ENCODE measurements at regions not wholly inside any gene's neighbourhood (a gene's known extent, or its start where the extent isn't known, plus 50 kb on each side); places are given as distances from the start of the nearest gene placed in this dataset.

DNA sequence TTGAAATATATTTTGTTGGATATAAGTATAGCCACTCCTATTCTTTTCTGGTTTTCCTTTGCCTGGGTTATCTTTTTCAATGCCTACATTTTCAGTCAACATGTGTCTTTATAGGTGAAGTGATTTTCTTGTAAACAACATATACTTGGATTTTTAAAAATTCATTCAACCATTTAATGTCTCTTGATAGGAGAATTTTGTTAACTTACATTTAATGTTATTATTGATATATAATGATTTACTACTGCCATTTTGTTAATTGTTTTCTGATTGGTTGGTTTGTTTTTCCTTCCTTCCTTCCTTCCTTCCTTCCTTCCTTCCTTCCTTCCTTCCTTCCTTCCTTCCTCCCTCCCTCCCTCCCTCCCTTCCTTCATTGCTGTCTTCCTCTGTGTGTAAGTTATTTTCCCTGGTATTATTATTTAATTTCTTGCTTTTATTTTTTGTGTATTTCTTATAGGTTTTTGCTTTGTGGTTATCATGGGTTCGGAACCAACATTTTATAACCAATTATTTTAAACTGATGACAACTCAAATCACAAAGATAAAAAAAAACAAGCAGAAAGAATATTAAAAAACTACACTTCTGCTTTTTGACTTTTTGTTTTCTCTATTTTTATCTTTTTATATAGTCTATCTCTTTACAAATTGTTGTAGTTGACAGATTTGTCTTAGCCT, 330.1 kb upstream of the GRID2 start (continued):
- TF ChIP-seq, protein P1, sequence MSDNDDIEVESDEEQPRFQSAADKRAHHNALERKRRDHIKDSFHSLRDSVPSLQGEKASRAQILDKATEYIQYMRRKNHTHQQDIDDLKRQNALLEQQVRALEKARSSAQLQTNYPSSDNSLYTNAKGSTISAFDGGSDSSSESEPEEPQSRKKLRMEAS (IDR thresholded peaks at IDR 0.05), result no peak
- TF ChIP-seq TAF1 (conservative IDR thresholded peaks at IDR 0.05) (no peak), RXRA (IDR thresholded peaks at IDR 0.05) (no peak)

DNA sequence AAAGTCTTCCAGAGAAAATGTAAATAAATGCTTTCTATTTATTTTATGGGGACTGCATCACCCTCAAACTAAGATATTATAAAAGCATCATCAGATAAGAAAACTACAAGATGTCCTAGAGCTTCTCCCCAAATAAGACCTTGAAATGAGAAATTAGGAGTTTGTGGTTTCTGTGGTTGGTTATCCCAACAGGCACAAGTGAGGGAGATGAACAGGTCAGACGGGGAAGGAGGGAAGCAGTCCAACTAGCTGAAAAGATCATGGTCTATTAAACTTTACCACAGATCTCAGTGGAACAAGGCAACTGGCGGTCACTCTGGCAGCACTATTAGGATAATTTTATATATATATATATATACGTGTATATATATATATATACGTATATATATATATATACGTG, 319.3 kb upstream of the GRID2 start:
- Histone ChIP-seq H3K4me1 (ENCODE audit: control insufficient read depth in 4 of 4, insufficient read depth in 4 of 4, low read length in 3 of 4) (no peaks in the 10 kb centered on the region), H3K9me3 (ENCODE audit: control insufficient read depth in 4 of 4, low read length in 3 of 4) (no peaks in the 10 kb centered on the region), H3K27ac (ENCODE audit: low read depth in 1 of 2, low read length in 2 of 2) (no peak overlapping the region), H3K4me3 (ENCODE audit: low read depth in 1 of 3, low read length in 3 of 3) (no peak overlapping the region), H3K36me3 (ENCODE audit: control insufficient read depth in 4 of 4, insufficient read depth in 3 of 4, low read depth in 1 of 4, low read length in 3 of 4) (no peaks in the 10 kb centered on the region), H3K9ac (ENCODE audit: low read depth in 1 of 2, low read length in 2 of 2) (no peak overlapping the region), H3K27me3 (ENCODE audit: control insufficient read depth in 4 of 4, insufficient read depth in 4 of 4, low read length in 3 of 4) (no peaks in the 10 kb centered on the region)
- no peak for DNase-seq (ENCODE audit: low spot score)
- TF ChIP-seq SP1 (IDR thresholded peaks at IDR 0.05), result no peak
- TF ChIP-seq, protein P1 (IDR thresholded peaks at IDR 0.05), result no peak
- TF ChIP-seq EGR1 (IDR thresholded peaks at IDR 0.05; ENCODE audit: low read depth in 2 of 2), result no peak
- WGBS, result 80% methylated on average over 5 of the region's 5 CpGs

DNA sequence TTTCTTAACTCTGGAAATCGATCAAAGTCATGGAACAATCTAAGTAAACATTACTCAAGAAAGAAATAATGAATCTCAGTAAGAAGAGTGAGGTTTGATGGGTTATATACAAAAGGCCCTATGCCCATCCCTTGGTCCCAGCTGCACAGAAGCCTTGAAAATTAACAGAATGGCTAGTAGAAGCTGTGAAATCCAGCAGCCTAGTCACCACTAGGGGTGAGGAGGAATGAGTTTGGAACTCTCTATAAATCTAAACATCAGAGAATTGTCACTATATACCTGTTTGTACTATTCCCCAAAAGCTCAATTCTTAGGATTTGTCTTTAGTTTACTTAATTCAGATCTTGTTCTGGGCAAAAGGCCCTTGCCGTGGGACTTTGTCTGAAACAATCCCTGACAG, 313.9 kb upstream of the GRID2 start:
- DNase-seq (ENCODE audit: low spot score), result no peak
- WGBS, result 41% methylated on average over 2 of the region's 2 CpGs
- Histone ChIP-seq H3K9ac (ENCODE audit: low read depth in 1 of 2, low read length in 2 of 2) (no peak overlapping the region), H3K4me1 (ENCODE audit: control insufficient read depth in 4 of 4, insufficient read depth in 4 of 4, low read length in 3 of 4) (no peaks in the 10 kb centered on the region), H3K27me3 (ENCODE audit: control insufficient read depth in 4 of 4, insufficient read depth in 4 of 4, low read length in 3 of 4) (no peaks in the 10 kb centered on the region), H3K4me3 (ENCODE audit: low read depth in 1 of 3, low read length in 3 of 3) (no peak overlapping the region), H3K27ac (ENCODE audit: low read depth in 1 of 2, low read length in 2 of 2) (no peak overlapping the region), H3K9me3 (ENCODE audit: control insufficient read depth in 4 of 4, low read length in 3 of 4) (no peaks in the 10 kb centered on the region), H3K36me3 (ENCODE audit: control insufficient read depth in 4 of 4, insufficient read depth in 3 of 4, low read depth in 1 of 4, low read length in 3 of 4) (no peaks in the 10 kb centered on the region)
- no peak for TF ChIP-seq RXRA (IDR thresholded peaks at IDR 0.05)
- TF ChIP-seq, protein P1 (IDR thresholded peaks at IDR 0.05), result no peak

DNA sequence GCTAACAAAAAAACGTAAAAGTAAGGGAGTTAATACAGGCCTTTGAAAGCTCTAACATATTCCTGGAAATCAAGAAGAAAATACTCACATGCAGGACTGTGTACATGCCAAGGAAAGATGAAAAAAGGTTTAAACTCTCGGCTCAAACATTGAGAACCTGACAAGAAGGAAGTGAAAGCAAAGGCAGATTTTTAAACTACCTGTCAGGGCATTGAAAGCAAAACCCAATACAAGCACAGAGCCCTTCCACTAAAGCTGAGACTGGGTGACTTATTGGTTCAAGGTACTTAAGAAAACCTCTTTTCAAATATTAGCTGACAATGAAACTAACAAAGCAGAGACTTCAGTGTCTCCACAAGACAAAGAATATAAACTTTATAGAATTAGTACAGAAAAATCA, 313.0 kb upstream of the GRID2 start:
- H3K9me3 ChIP-seq (ENCODE audit: control insufficient read depth in 4 of 4, low read length in 3 of 4), result no peaks in the 10 kb centered on the region
- 67% methylated on average over 2 of the region's 2 CpGs for WGBS
- H3K9ac ChIP-seq (ENCODE audit: low read depth in 1 of 2, low read length in 2 of 2), result no peak overlapping the region
- no peaks in the 10 kb centered on the region for H3K36me3 ChIP-seq (ENCODE audit: control insufficient read depth in 4 of 4, insufficient read depth in 3 of 4, low read depth in 1 of 4, low read length in 3 of 4)
- no peaks in the 10 kb centered on the region for H3K4me1 ChIP-seq (ENCODE audit: control insufficient read depth in 4 of 4, insufficient read depth in 4 of 4, low read length in 3 of 4)
- no peak overlapping the region for H3K27ac ChIP-seq (ENCODE audit: low read depth in 1 of 2, low read length in 2 of 2)
- no peak for DNase-seq (ENCODE audit: low spot score)
- TF ChIP-seq, protein P2, sequence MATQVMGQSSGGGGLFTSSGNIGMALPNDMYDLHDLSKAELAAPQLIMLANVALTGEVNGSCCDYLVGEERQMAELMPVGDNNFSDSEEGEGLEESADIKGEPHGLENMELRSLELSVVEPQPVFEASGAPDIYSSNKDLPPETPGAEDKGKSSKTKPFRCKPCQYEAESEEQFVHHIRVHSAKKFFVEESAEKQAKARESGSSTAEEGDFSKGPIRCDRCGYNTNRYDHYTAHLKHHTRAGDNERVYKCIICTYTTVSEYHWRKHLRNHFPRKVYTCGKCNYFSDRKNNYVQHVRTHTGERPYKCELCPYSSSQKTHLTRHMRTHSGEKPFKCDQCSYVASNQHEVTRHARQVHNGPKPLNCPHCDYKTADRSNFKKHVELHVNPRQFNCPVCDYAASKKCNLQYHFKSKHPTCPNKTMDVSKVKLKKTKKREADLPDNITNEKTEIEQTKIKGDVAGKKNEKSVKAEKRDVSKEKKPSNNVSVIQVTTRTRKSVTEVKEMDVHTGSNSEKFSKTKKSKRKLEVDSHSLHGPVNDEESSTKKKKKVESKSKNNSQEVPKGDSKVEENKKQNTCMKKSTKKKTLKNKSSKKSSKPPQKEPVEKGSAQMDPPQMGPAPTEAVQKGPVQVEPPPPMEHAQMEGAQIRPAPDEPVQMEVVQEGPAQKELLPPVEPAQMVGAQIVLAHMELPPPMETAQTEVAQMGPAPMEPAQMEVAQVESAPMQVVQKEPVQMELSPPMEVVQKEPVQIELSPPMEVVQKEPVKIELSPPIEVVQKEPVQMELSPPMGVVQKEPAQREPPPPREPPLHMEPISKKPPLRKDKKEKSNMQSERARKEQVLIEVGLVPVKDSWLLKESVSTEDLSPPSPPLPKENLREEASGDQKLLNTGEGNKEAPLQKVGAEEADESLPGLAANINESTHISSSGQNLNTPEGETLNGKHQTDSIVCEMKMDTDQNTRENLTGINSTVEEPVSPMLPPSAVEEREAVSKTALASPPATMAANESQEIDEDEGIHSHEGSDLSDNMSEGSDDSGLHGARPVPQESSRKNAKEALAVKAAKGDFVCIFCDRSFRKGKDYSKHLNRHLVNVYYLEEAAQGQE (IDR thresholded peaks at IDR 0.05), result no peak
- TF ChIP-seq SP1 (IDR thresholded peaks at IDR 0.05), result no peak
- no peak for TF ChIP-seq NR2F2 (IDR thresholded peaks at IDR 0.05)
- TF ChIP-seq, protein P3, sequence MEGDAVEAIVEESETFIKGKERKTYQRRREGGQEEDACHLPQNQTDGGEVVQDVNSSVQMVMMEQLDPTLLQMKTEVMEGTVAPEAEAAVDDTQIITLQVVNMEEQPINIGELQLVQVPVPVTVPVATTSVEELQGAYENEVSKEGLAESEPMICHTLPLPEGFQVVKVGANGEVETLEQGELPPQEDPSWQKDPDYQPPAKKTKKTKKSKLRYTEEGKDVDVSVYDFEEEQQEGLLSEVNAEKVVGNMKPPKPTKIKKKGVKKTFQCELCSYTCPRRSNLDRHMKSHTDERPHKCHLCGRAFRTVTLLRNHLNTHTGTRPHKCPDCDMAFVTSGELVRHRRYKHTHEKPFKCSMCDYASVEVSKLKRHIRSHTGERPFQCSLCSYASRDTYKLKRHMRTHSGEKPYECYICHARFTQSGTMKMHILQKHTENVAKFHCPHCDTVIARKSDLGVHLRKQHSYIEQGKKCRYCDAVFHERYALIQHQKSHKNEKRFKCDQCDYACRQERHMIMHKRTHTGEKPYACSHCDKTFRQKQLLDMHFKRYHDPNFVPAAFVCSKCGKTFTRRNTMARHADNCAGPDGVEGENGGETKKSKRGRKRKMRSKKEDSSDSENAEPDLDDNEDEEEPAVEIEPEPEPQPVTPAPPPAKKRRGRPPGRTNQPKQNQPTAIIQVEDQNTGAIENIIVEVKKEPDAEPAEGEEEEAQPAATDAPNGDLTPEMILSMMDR (IDR thresholded peaks at IDR 0.05; ENCODE audit: low read depth, low read length, missing input control), result no peak
- TF ChIP-seq, protein P4, sequence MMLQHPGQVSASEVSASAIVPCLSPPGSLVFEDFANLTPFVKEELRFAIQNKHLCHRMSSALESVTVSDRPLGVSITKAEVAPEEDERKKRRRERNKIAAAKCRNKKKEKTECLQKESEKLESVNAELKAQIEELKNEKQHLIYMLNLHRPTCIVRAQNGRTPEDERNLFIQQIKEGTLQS (IDR thresholded peaks at IDR 0.05), result no peak
- TF ChIP-seq, protein P5, sequence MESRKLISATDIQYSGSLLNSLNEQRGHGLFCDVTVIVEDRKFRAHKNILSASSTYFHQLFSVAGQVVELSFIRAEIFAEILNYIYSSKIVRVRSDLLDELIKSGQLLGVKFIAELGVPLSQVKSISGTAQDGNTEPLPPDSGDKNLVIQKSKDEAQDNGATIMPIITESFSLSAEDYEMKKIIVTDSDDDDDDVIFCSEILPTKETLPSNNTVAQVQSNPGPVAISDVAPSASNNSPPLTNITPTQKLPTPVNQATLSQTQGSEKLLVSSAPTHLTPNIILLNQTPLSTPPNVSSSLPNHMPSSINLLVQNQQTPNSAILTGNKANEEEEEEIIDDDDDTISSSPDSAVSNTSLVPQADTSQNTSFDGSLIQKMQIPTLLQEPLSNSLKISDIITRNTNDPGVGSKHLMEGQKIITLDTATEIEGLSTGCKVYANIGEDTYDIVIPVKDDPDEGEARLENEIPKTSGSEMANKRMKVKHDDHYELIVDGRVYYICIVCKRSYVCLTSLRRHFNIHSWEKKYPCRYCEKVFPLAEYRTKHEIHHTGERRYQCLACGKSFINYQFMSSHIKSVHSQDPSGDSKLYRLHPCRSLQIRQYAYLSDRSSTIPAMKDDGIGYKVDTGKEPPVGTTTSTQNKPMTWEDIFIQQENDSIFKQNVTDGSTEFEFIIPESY (IDR thresholded peaks at IDR 0.05), result no peak
- no peak for TF ChIP-seq JUND (IDR thresholded peaks at IDR 0.05)
- TF ChIP-seq YY1 (IDR thresholded peaks at IDR 0.05), result no peak
- no peak for TF ChIP-seq GABPA (IDR thresholded peaks at IDR 0.05 in 1 of 2, conservative IDR thresholded peaks at IDR 0.05 in 1 of 2)
- TF ChIP-seq FOXA1 (IDR thresholded peaks at IDR 0.05), result no peak
- TF ChIP-seq HNF4A (conservative IDR thresholded peaks at IDR 0.05), result no peak
- TF ChIP-seq, protein P1 (IDR thresholded peaks at IDR 0.05), result no peak
- TF ChIP-seq RAD21 (IDR thresholded peaks at IDR 0.05), result no peak
- no peak for TF ChIP-seq EGR1 (IDR thresholded peaks at IDR 0.05; ENCODE audit: low read depth in 2 of 2)
- TF ChIP-seq RXRA (IDR thresholded peaks at IDR 0.05), result no peak
- no peak for TF ChIP-seq FOXA2 (IDR thresholded peaks at IDR 0.05)
- TF ChIP-seq TAF1 (conservative IDR thresholded peaks at IDR 0.05), result no peak
- H3K27me3 ChIP-seq (ENCODE audit: control insufficient read depth in 4 of 4, insufficient read depth in 4 of 4, low read length in 3 of 4), result no peaks in the 10 kb centered on the region
- no peak overlapping the region for H3K4me3 ChIP-seq (ENCODE audit: low read depth in 1 of 3, low read length in 3 of 3)
